ENCODE measurements at regions not wholly inside any gene's neighbourhood (a gene's known extent, or its start where the extent isn't known, plus 50 kb on each side); places are given as distances from the start of the nearest gene placed in this dataset.
"Not testable (repeated sequence)": the region's sequence is repeated elsewhere in the genome, so short reads cannot be mapped to it uniquely, and the experiment has no call there.

- Histone ChIP-seq H3K27ac (ENCODE audit: low read depth, low read length) (no peak overlapping the region), H3K4me1 (ENCODE audit: insufficient read depth, low read length) (peaks cover 3% of the 10 kb centered on the region; the same call in 1 of the 2 replicates), H3K27me3 (ENCODE audit: insufficient read depth, low read length) (no peaks in the 10 kb centered on the region), H3K9ac (ENCODE audit: low read depth, low read length) (no peak overlapping the region), H3K4me3 (ENCODE audit: low read length) (no peak overlapping the region), H3K9me3 (ENCODE audit: insufficient read depth, low read depth, low read length) (no peaks in the 10 kb centered on the region), H3K36me3 (ENCODE audit: insufficient read depth, low read length) (no peaks in the 10 kb centered on the region)
- 63% methylated on average over 12 of the region's 12 CpGs for WGBS
Measured at GRCh38 chr12:59113831-59114615, 193.7 kb upstream of the LRIG3 start.

- 86% methylated on average over 3 of the region's 3 CpGs for WGBS
- H3K27ac ChIP-seq (ENCODE audit: low read depth, low read length) = no peak overlapping the region
- no peak overlapping the region for H3K9ac ChIP-seq (ENCODE audit: low read depth, low read length)
- no peaks in the 10 kb centered on the region for H3K9me3 ChIP-seq (ENCODE audit: insufficient read depth, low read depth, low read length)
- H3K4me1 ChIP-seq (ENCODE audit: insufficient read depth, low read length) = peaks cover 3% of the 10 kb centered on the region; the same call in 1 of the 2 replicates
- no peak overlapping the region for H3K4me3 ChIP-seq (ENCODE audit: low read length)
- no peaks in the 10 kb centered on the region for H3K36me3 ChIP-seq (ENCODE audit: insufficient read depth, low read length)
- no peaks in the 10 kb centered on the region for H3K27me3 ChIP-seq (ENCODE audit: insufficient read depth, low read length)
Measured at GRCh38 chr12:59111851-59112250, 191.5 kb upstream of the LRIG3 start.

- H3K27me3 ChIP-seq (ENCODE audit: insufficient read depth, low read length); H3K4me1 ChIP-seq (ENCODE audit: insufficient read depth, low read length); H3K4me3 ChIP-seq (ENCODE audit: low read length); H3K27ac ChIP-seq (ENCODE audit: low read depth, low read length); H3K36me3 ChIP-seq (ENCODE audit: insufficient read depth, low read length); H3K9ac ChIP-seq (ENCODE audit: low read depth, low read length); H3K9me3 ChIP-seq (ENCODE audit: insufficient read depth, low read depth, low read length): not testable (repeated sequence)
- 78% methylated on average over 6 of the region's 8 CpGs for WGBS
Measured at GRCh38 chr12:59108516-59108915, 188.2 kb upstream of the LRIG3 start.

GRCh38 chr12:59100585-59100984 lies 180.3 kb upstream of the LRIG3 start:
- no peak overlapping the region for H3K4me3 ChIP-seq (ENCODE audit: low read length)
- no peaks in the 10 kb centered on the region for H3K27me3 ChIP-seq (ENCODE audit: insufficient read depth, low read length)
- H3K9ac ChIP-seq (ENCODE audit: low read depth, low read length) = no peak overlapping the region
- no peak overlapping the region for H3K27ac ChIP-seq (ENCODE audit: low read depth, low read length)
- 91% methylated on average over 4 of the region's 4 CpGs for WGBS
- H3K4me1 ChIP-seq (ENCODE audit: insufficient read depth, low read length) = 0 out of 2 replicates have a peak, but pooled peaks cover 3% of the 10 kb centered on the region
- H3K9me3 ChIP-seq (ENCODE audit: insufficient read depth, low read depth, low read length) = no peaks in the 10 kb centered on the region
- no peaks in the 10 kb centered on the region for H3K36me3 ChIP-seq (ENCODE audit: insufficient read depth, low read length)

- H3K9ac ChIP-seq (ENCODE audit: low read depth, low read length) = no peak overlapping the region
- H3K9me3 ChIP-seq (ENCODE audit: insufficient read depth, low read depth, low read length) = no peaks in the 10 kb centered on the region
- no peaks in the 10 kb centered on the region for H3K27me3 ChIP-seq (ENCODE audit: insufficient read depth, low read length)
- 0 out of 2 replicates have a peak, but pooled peaks cover 3% of the 10 kb centered on the region for H3K4me1 ChIP-seq (ENCODE audit: insufficient read depth, low read length)
- WGBS = 100% methylated on average over 1 of the region's 1 CpG
- H3K27ac ChIP-seq (ENCODE audit: low read depth, low read length) = no peak overlapping the region
- no peak overlapping the region for H3K4me3 ChIP-seq (ENCODE audit: low read length)
- no peaks in the 10 kb centered on the region for H3K36me3 ChIP-seq (ENCODE audit: insufficient read depth, low read length)
Measured at GRCh38 chr12:59097876-59098275, 177.6 kb upstream of the LRIG3 start.

- no peak overlapping the region for H3K27ac ChIP-seq (ENCODE audit: low read depth, low read length)
- 0 out of 2 replicates have a peak, but pooled peaks cover 2% of the 10 kb centered on the region for H3K4me1 ChIP-seq (ENCODE audit: insufficient read depth, low read length)
- no peak overlapping the region for H3K4me3 ChIP-seq (ENCODE audit: low read length)
- no peaks in the 10 kb centered on the region for H3K36me3 ChIP-seq (ENCODE audit: insufficient read depth, low read length)
- H3K27me3 ChIP-seq (ENCODE audit: insufficient read depth, low read length) = no peaks in the 10 kb centered on the region
- H3K9ac ChIP-seq (ENCODE audit: low read depth, low read length) = no peak overlapping the region
- no peaks in the 10 kb centered on the region for H3K9me3 ChIP-seq (ENCODE audit: insufficient read depth, low read depth, low read length)
Measured at GRCh38 chr12:59096246-59096645, 175.9 kb upstream of the LRIG3 start.

- H3K9ac ChIP-seq (ENCODE audit: low read depth, low read length) = no peak overlapping the region
- H3K36me3 ChIP-seq (ENCODE audit: insufficient read depth, low read length) = no peaks in the 10 kb centered on the region
- 100% methylated on average over 1 of the region's 1 CpG for WGBS
- H3K4me1 ChIP-seq (ENCODE audit: insufficient read depth, low read length) = peaks cover 9% of the 10 kb centered on the region; the same call in 1 of the 2 replicates
- no peaks in the 10 kb centered on the region for H3K27me3 ChIP-seq (ENCODE audit: insufficient read depth, low read length)
- no peaks in the 10 kb centered on the region for H3K9me3 ChIP-seq (ENCODE audit: insufficient read depth, low read depth, low read length)
- H3K27ac ChIP-seq (ENCODE audit: low read depth, low read length) = no peak overlapping the region
- H3K4me3 ChIP-seq (ENCODE audit: low read length) = no peak overlapping the region
Measured at GRCh38 chr12:59093073-59093772, 172.9 kb upstream of the LRIG3 start.

GRCh38 chr12:59088673-59089072 lies 168.4 kb upstream of the LRIG3 start:
- WGBS = 51% methylated on average over 2 of the region's 5 CpGs
- H3K4me3 ChIP-seq (ENCODE audit: low read length) = no peak overlapping the region
- no peak overlapping the region for H3K27ac ChIP-seq (ENCODE audit: low read depth, low read length)
- H3K36me3 ChIP-seq (ENCODE audit: insufficient read depth, low read length) = no peaks in the 10 kb centered on the region
- peaks cover 39% of the 10 kb centered on the region for H3K4me1 ChIP-seq (ENCODE audit: insufficient read depth, low read length)
- H3K9me3 ChIP-seq (ENCODE audit: insufficient read depth, low read depth, low read length) = no peaks in the 10 kb centered on the region
- no peak overlapping the region for H3K9ac ChIP-seq (ENCODE audit: low read depth, low read length)
- H3K27me3 ChIP-seq (ENCODE audit: insufficient read depth, low read length) = no peaks in the 10 kb centered on the region

GRCh38 chr12:59087691-59088090 lies 167.4 kb upstream of the LRIG3 start:
- WGBS = 82% methylated on average over 3 of the region's 3 CpGs
- Histone ChIP-seq H3K27ac (ENCODE audit: low read depth, low read length) (no peak overlapping the region), H3K4me3 (ENCODE audit: low read length) (no peak overlapping the region), H3K9ac (ENCODE audit: low read depth, low read length) (no peak overlapping the region), H3K4me1 (ENCODE audit: insufficient read depth, low read length) (peaks cover 39% of the 10 kb centered on the region), H3K9me3 (ENCODE audit: insufficient read depth, low read depth, low read length) (no peaks in the 10 kb centered on the region), H3K27me3 (ENCODE audit: insufficient read depth, low read length) (no peaks in the 10 kb centered on the region), H3K36me3 (ENCODE audit: insufficient read depth, low read length) (no peaks in the 10 kb centered on the region)

- H3K9ac ChIP-seq (ENCODE audit: low read depth, low read length) = no peak overlapping the region
- no peaks in the 10 kb centered on the region for H3K27me3 ChIP-seq (ENCODE audit: insufficient read depth, low read length)
Measured at GRCh38 chr12:59087077-59087673, 166.9 kb upstream of the LRIG3 start.

GRCh38 chr12:59086126-59086525 lies 165.8 kb upstream of the LRIG3 start:
- 76% methylated on average over 4 of the region's 4 CpGs for WGBS
- Histone ChIP-seq H3K4me3 (ENCODE audit: low read length) (no peak overlapping the region), H3K27ac (ENCODE audit: low read depth, low read length) (no peak overlapping the region), H3K27me3 (ENCODE audit: insufficient read depth, low read length) (no peaks in the 10 kb centered on the region), H3K9ac (ENCODE audit: low read depth, low read length) (no peak overlapping the region), H3K4me1 (ENCODE audit: insufficient read depth, low read length) (peaks cover 39% of the 10 kb centered on the region), H3K9me3 (ENCODE audit: insufficient read depth, low read depth, low read length) (no peaks in the 10 kb centered on the region), H3K36me3 (ENCODE audit: insufficient read depth, low read length) (no peaks in the 10 kb centered on the region)

More at GRCh38 chr12:59087077-59087673, 166.9 kb upstream of the LRIG3 start:
- no peak overlapping the region for H3K27ac ChIP-seq (ENCODE audit: low read depth, low read length)
- H3K9me3 ChIP-seq (ENCODE audit: insufficient read depth, low read depth, low read length) = no peaks in the 10 kb centered on the region
- H3K4me1 ChIP-seq (ENCODE audit: insufficient read depth, low read length) = peaks cover 39% of the 10 kb centered on the region
- H3K36me3 ChIP-seq (ENCODE audit: insufficient read depth, low read length) = no peaks in the 10 kb centered on the region
- H3K4me3 ChIP-seq (ENCODE audit: low read length) = no peak overlapping the region

Data from HUES64 (cell line).